H4 (cell line): ENCODE measurements at regions not wholly inside any gene's neighbourhood (a gene's known extent, or its start where the extent isn't known, plus 50 kb on each side); places are given as distances from the start of the nearest gene placed in this dataset.

Experiments
- DNase-seq: peaks from one replicate; pipeline ENCODE4 v3.0.0-alpha.2; 2015; ENCODE audit warnings: low spot score

- no peak for DNase-seq
Observed at GRCh38 chr4:125365731-125366130, 51.0 kb downstream of the FAT4 start.

GRCh38 chr4:125368146-125368545 is 53.4 kb downstream of the FAT4 start:
- peak; percentile 9 for DNase-seq

- peak; percentile 29 for DNase-seq
Observed at GRCh38 chr4:125368671-125369081, 53.9 kb downstream of the FAT4 start.

GRCh38 chr4:125369098-125369497 is 54.3 kb downstream of the FAT4 start:
- no peak for DNase-seq

GRCh38 chr4:125370478-125370877 is 55.7 kb downstream of the FAT4 start:
- DNase-seq, result no peak

- DNase-seq, result no peak
Observed at GRCh38 chr4:125382995-125383394, 68.2 kb downstream of the FAT4 start.

- no peak for DNase-seq
Observed at GRCh38 chr4:125387770-125388169, 73.0 kb downstream of the FAT4 start.

GRCh38 chr4:125388613-125389012 is 73.9 kb downstream of the FAT4 start:
- DNase-seq, result peak; percentile 6

GRCh38 chr4:125389713-125390112 is 75.0 kb downstream of the FAT4 start:
- DNase-seq, result peak; percentile 85

- peak; percentile 79 for DNase-seq
Observed at GRCh38 chr4:125390126-125390525, 75.4 kb downstream of the FAT4 start.

- DNase-seq, result no peak
Observed at GRCh38 chr4:125390727-125391126, 76.0 kb downstream of the FAT4 start.

GRCh38 chr4:125392694-125393093 is 77.9 kb downstream of the FAT4 start:
- no peak for DNase-seq

GRCh38 chr4:125393825-125394224 is 79.1 kb downstream of the FAT4 start:
- DNase-seq, result peak; percentile 19

GRCh38 chr4:125397226-125397625 is 82.5 kb downstream of the FAT4 start:
- no peak for DNase-seq

- no peak for DNase-seq
Observed at GRCh38 chr4:125398263-125399002, 83.7 kb downstream of the FAT4 start.

GRCh38 chr4:125400756-125401155 is 86.0 kb downstream of the FAT4 start:
- no peak for DNase-seq

- no peak for DNase-seq
Observed at GRCh38 chr4:125401784-125402183, 87.0 kb downstream of the FAT4 start.

GRCh38 chr4:125420526-125420925 is 105.8 kb downstream of the FAT4 start:
- no peak for DNase-seq

GRCh38 chr4:125421547-125421946 is 106.8 kb downstream of the FAT4 start:
- no peak for DNase-seq

- DNase-seq, result no peak
Observed at GRCh38 chr4:125423124-125423523, 108.4 kb downstream of the FAT4 start.

- no peak for DNase-seq
Observed at GRCh38 chr4:125428832-125429231, 114.1 kb downstream of the FAT4 start.

- DNase-seq, result no peak
Observed at GRCh38 chr4:125430086-125430485, 115.3 kb downstream of the FAT4 start.

- DNase-seq, result no peak
Observed at GRCh38 chr4:125432078-125432477, 117.3 kb downstream of the FAT4 start.

GRCh38 chr4:125433453-125433852 is 118.7 kb downstream of the FAT4 start:
- DNase-seq, result no peak
